MM.1S (cell line): ENCODE measurements at regions not wholly inside any gene's neighbourhood (a gene's known extent, or its start where the extent isn't known, plus 50 kb on each side); places are given as distances from the start of the nearest gene placed in this dataset.

Source experiments
- DNase-seq: peaks from one replicate; pipeline ENCODE4 v3.0.0-alpha.2; 2015
- H2AFZ ChIP-seq: fragments of 300-600 bp; sonication (generic); 2 replicates; pipeline ENCODE4 v1.6.0; 2016; ENCODE audit warnings: antibody characterized with exemption, low read length
- H3F3A ChIP-seq: fragments of 300-600 bp; sonication (generic); 2 replicates; pipeline ENCODE4 v1.6.1; 2016; ENCODE audit warnings: mild to moderate bottlenecking, antibody characterized with exemption, low read length, moderate library complexity, mixed read lengths; ENCODE audit not compliant: insufficient read depth
- H3K27ac ChIP-seq: fragments of 300-600 bp; sonication (generic); 2 replicates; pipeline ENCODE4 v1.5.1; 2016; ENCODE audit warnings: mild to moderate bottlenecking, low read length
- H3K27me3 ChIP-seq: fragments of 300-600 bp; sonication (generic); replicated peaks from 2 replicates; pipeline ENCODE4 v1.6.0; 2016; ENCODE audit warnings: low read length; ENCODE audit not compliant: insufficient read depth
- H3K36me3 ChIP-seq: fragments of 300-600 bp; sonication (generic); replicated peaks from 2 replicates; pipeline ENCODE4 v1.6.1; 2016; ENCODE audit warnings: mild to moderate bottlenecking, low read length, mixed read lengths; ENCODE audit not compliant: insufficient read depth
- H3K4me1 ChIP-seq: fragments of 300-600 bp; sonication (generic); 2 replicates; pipeline ENCODE4 v1.6.1; 2016; ENCODE audit warnings: low read length, mixed read lengths
- H3K4me2 ChIP-seq: fragments of 300-600 bp; sonication (generic); 2 replicates; pipeline ENCODE4 v1.6.0; 2016; ENCODE audit warnings: low read depth, low read length
- H3K4me3 ChIP-seq: fragments of 300-600 bp; sonication (generic); 2 replicates; pipeline ENCODE4 v1.5.1; 2016; ENCODE audit warnings: low read length, mixed read lengths
- H3K79me2 ChIP-seq: fragments of 300-600 bp; sonication (generic); 2 replicates; pipeline ENCODE4 v1.6.1; 2016; ENCODE audit warnings: mixed run types, low read length, mixed read lengths
- H3K9ac ChIP-seq: fragments of 300-600 bp; sonication (generic); 2 replicates; pipeline ENCODE4 v1.6.1; 2016; ENCODE audit warnings: low read length, mixed read lengths
- H3K9me2 ChIP-seq: fragments of 300-600 bp; sonication (generic); replicated peaks from 2 replicates; pipeline ENCODE4 v1.6.1; 2016; ENCODE audit warnings: mild to moderate bottlenecking, low read length, mixed read lengths; ENCODE audit not compliant: insufficient read depth
- H3K9me3 ChIP-seq: fragments of 300-600 bp; sonication (generic); replicated peaks from 2 replicates; pipeline ENCODE4 v1.6.1; 2016; ENCODE audit warnings: mild to moderate bottlenecking, low read length, mixed read lengths; ENCODE audit not compliant: insufficient read depth
- H4K20me1 ChIP-seq: fragments of 300-600 bp; sonication (generic); 2 replicates; pipeline ENCODE4 v1.6.1; 2016; ENCODE audit warnings: mild to moderate bottlenecking, low read length, moderate library complexity, mixed read lengths; ENCODE audit not compliant: insufficient read depth
- EZH2 ChIP-seq: fragments of 300-600 bp; sonication (generic); optimal IDR thresholded peaks from 2 replicates; pipeline ENCODE3; 2017; ENCODE audit warnings: low read depth, mild to moderate bottlenecking, antibody characterized with exemption, low read length, mixed read lengths
- EZH2phosphoT487 ChIP-seq: fragments of 300-600 bp; sonication (generic); IDR thresholded peaks from 2 replicates; pipeline ENCODE4 v1.6.1; 2018; ENCODE audit warnings: antibody characterized with exemption, low read length
- TF ChIP-seq, protein P1 (sequence below): fragments of 300-600 bp; sonication (generic); IDR thresholded peaks from 2 replicates; pipeline ENCODE4 v1.5.1; 2016; ENCODE audit warnings: antibody characterized with exemption, low read length, mixed read lengths

GRCh38 chr6:106736502-106736901, 107.1 kb downstream of the QRSL1 start:
- Histone ChIP-seq H3K27ac (no peak overlapping the region), H4K20me1 (no peaks in the 10 kb centered on the region), H3K36me3 (no peaks in the 10 kb centered on the region), H3K4me3 (no peak overlapping the region), H2AFZ (no peak overlapping the region), H3F3A (no peaks in the 10 kb centered on the region), H3K79me2 (no peaks in the 10 kb centered on the region), H3K9me3 (no peaks in the 10 kb centered on the region), H3K9ac (no peak overlapping the region), H3K27me3 (no peaks in the 10 kb centered on the region), H3K4me1 (no peaks in the 10 kb centered on the region), H3K9me2 (no peaks in the 10 kb centered on the region), H3K4me2 (no peak overlapping the region)
- DNase-seq: no peak
- no peak for TF ChIP-seq EZH2
- no peak for TF ChIP-seq EZH2phosphoT487
- TF ChIP-seq, protein P1, sequence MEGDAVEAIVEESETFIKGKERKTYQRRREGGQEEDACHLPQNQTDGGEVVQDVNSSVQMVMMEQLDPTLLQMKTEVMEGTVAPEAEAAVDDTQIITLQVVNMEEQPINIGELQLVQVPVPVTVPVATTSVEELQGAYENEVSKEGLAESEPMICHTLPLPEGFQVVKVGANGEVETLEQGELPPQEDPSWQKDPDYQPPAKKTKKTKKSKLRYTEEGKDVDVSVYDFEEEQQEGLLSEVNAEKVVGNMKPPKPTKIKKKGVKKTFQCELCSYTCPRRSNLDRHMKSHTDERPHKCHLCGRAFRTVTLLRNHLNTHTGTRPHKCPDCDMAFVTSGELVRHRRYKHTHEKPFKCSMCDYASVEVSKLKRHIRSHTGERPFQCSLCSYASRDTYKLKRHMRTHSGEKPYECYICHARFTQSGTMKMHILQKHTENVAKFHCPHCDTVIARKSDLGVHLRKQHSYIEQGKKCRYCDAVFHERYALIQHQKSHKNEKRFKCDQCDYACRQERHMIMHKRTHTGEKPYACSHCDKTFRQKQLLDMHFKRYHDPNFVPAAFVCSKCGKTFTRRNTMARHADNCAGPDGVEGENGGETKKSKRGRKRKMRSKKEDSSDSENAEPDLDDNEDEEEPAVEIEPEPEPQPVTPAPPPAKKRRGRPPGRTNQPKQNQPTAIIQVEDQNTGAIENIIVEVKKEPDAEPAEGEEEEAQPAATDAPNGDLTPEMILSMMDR: no peak

GRCh38 chr6:106735828-106736227, 106.5 kb downstream of the QRSL1 start:
- Histone ChIP-seq H3K9me2 (no peaks in the 10 kb centered on the region), H3K27me3 (no peaks in the 10 kb centered on the region), H4K20me1 (no peaks in the 10 kb centered on the region), H3K4me3 (no peak overlapping the region), H3F3A (no peaks in the 10 kb centered on the region), H3K27ac (no peak overlapping the region), H3K79me2 (no peaks in the 10 kb centered on the region), H3K9ac (no peak overlapping the region), H2AFZ (no peak overlapping the region), H3K9me3 (no peaks in the 10 kb centered on the region), H3K36me3 (no peaks in the 10 kb centered on the region), H3K4me2 (no peak overlapping the region), H3K4me1 (no peaks in the 10 kb centered on the region)
- DNase-seq: no peak
- TF ChIP-seq, protein P1: no peak
- TF ChIP-seq EZH2phosphoT487 (no peak), EZH2 (no peak)

DNA sequence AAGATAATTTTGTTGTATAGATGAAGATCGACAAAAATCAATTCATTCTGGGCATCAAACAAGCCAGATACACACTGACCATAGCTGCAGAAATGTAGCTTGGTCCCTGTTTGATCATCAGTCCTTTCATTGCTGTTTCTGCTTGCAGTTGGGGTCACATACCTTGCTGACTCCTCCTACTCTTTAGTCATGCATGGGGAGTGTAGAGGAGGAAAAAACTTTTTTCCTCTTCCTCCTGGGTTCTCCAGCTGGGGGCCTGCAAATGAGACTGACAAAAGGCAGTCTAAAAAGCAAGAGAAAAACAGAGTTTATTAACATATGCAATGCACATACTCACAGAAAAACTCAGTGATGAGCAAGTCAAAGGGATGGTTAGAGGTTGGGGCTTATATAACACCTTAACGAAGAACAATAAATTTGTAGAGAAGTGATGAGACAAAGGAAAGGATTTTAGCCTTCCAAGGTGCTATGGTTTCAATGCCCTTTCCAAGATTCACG, 105.8 kb downstream of the QRSL1 start:
- H3K9me2 ChIP-seq: no peaks in the 10 kb centered on the region
- H3K9me3 ChIP-seq: no peaks in the 10 kb centered on the region
- no peak overlapping the region for H3K4me2 ChIP-seq
- no peak overlapping the region for H3K27ac ChIP-seq
- H3K36me3 ChIP-seq: no peaks in the 10 kb centered on the region
- TF ChIP-seq, protein P1: no peak
- no peak for TF ChIP-seq EZH2
- TF ChIP-seq EZH2phosphoT487: no peak
- no peaks in the 10 kb centered on the region for H3K79me2 ChIP-seq
- no peak overlapping the region for H2AFZ ChIP-seq
- DNase-seq: no peak
- H3K9ac ChIP-seq: no peak overlapping the region
- no peak overlapping the region for H3K4me3 ChIP-seq
- no peaks in the 10 kb centered on the region for H3K4me1 ChIP-seq
- no peaks in the 10 kb centered on the region for H3K27me3 ChIP-seq
- H4K20me1 ChIP-seq: no peaks in the 10 kb centered on the region
- no peaks in the 10 kb centered on the region for H3F3A ChIP-seq
